Gastrocnemius medialis (tissue), 4 donors: ENCODE measurements at regions not wholly inside any gene's neighbourhood (a gene's known extent, or its start where the extent isn't known, plus 50 kb on each side); places are given as distances from the start of the nearest gene placed in this dataset.

Experiments used
- ATAC-seq, 2 donors: fragments of 150-250 bp; one replicate each; pipeline ENCODE4 v1.9.1; 2016
- DNase-seq, 2 donors: peaks; one replicate each; pipeline ENCODE4 v3.0.0-alpha.2; 2019
- H3K27ac ChIP-seq, 4 donors: fragments of 200-600 bp; sonication (generic); 1 replicate in 1 of 4; 2 replicates in 3 of 4; pipeline ENCODE4 v1.5.1; 2016 to 2018; ENCODE audit warnings: mild to moderate bottlenecking in 2 of 4, moderate library complexity in 1 of 4
- H3K27me3 ChIP-seq, 3 donors: fragments of 200-600 bp; sonication (generic) in 2 of 3; 1 replicate in 1 of 3; 2 replicates in 2 of 3; pipeline versions ENCODE4 v1.5.1 to v1.6.0; 2016 to 2019; ENCODE audit warnings: mild to moderate bottlenecking in 1 of 3, moderate library complexity in 1 of 3
- H3K36me3 ChIP-seq, 2 donors: fragments of 200-600 bp; sonication (generic) in 1 of 2; one replicate each; pipeline ENCODE4 v1.5.1; 2017 to 2018
- H3K4me1 ChIP-seq, 2 donors: fragments of 200-600 bp; sonication (generic) in 1 of 2; one replicate each; pipeline ENCODE4 v1.5.1; 2016 to 2017; ENCODE audit warnings: mild to moderate bottlenecking in 2 of 2
- H3K4me3 ChIP-seq, 4 donors: fragments of 200-600 bp; sonication (generic) in 3 of 4; 1 replicate in 1 of 4; 2 replicates in 3 of 4; pipeline ENCODE4 v1.5.1; 2016 to 2019; ENCODE audit warnings: mild to moderate bottlenecking in 2 of 4
- H3K9me3 ChIP-seq, 3 donors: fragments of 200-600 bp; sonication (generic) in 2 of 3; 1 replicate in 1 of 3; 2 replicates in 2 of 3; pipeline ENCODE4 v1.5.1; 2016 to 2019
- CTCF ChIP-seq, 5 experiments: fragments of 450-650 bp in 3 of 5; fragments of 200-600 bp in 2 of 5; sonication (generic) in 2 of 5; IDR thresholded peaks in 4 of 5; conservative IDR thresholded peaks in 1 of 5; 1 replicate in 4 of 5; 2 replicates in 1 of 5; pipeline ENCODE4 v1.5.1; 2016 to 2019; ENCODE audit warnings: antibody characterized with exemption in 5 of 5, mild to moderate bottlenecking in 3 of 5, moderate library complexity in 3 of 5
- POLR2A ChIP-seq, 2 donors: fragments of 450-650 bp; IDR thresholded peaks; one replicate each; pipeline ENCODE4 v1.6.1; 2017; ENCODE audit warnings: antibody characterized with exemption in 2 of 2, mild to moderate bottlenecking in 2 of 2, moderate library complexity in 2 of 2
- in situ Hi-C, 4 donors: fragments of 200-750 bp; cut with MboI; loops; one replicate each; pipeline versions ENCODE4 v1.15.0 to v1.8.0; 2017; ENCODE audit warnings: low sequenced_read_pairs in 4 of 4
- intact Hi-C: fragments of 100-400 bp; cut with DNase I; formaldehyde crosslinking; loops from one replicate; pipeline ENCODE4 v1.15.1; 2023; ENCODE audit warnings: low total_unique reads

- Histone ChIP-seq H3K9me3 (no peaks in the 10 kb centered on the region), H3K27me3 (no peaks in the 10 kb centered on the region), H3K4me1 (peaks cover 0 to 7% of the 10 kb centered on the region in 2 donors), H3K27ac (no peak overlapping the region), H3K4me3 (no peak overlapping the region), H3K36me3 (no peaks in the 10 kb centered on the region)
- ATAC-seq (no peak), DNase-seq (no peak)
- TF ChIP-seq POLR2A (IDR thresholded peaks at IDR 0.05) (no peak), CTCF (IDR thresholded peaks at IDR 0.05 in 4 of 5, conservative IDR thresholded peaks at IDR 0.05 in 1 of 5) (no peak)
- in situ Hi-C loops: no loop called here
- intact Hi-C loops: no loop called here
Measured at GRCh38 chr4:138843616-138844015, 172.0 kb upstream of the NOCT start.

GRCh38 chr4:138841343-138841742 lies 174.2 kb upstream of the NOCT start:
- no peaks in the 10 kb centered on the region for H3K9me3 ChIP-seq
- TF ChIP-seq CTCF (IDR thresholded peaks at IDR 0.05 in 4 of 5, conservative IDR thresholded peaks at IDR 0.05 in 1 of 5): no peak
- TF ChIP-seq POLR2A (IDR thresholded peaks at IDR 0.05): no peak
- no peak for ATAC-seq
- DNase-seq: no peak
- no peak overlapping the region for H3K27ac ChIP-seq
- H3K4me3 ChIP-seq: no peak overlapping the region
- peaks cover 0 to 7% of the 10 kb centered on the region in 2 donors for H3K4me1 ChIP-seq
- H3K36me3 ChIP-seq: no peaks in the 10 kb centered on the region
- intact Hi-C loops (no loop called here), in situ Hi-C loops (no loop called here)
- no peaks in the 10 kb centered on the region for H3K27me3 ChIP-seq

- ATAC-seq: no peak
Measured at GRCh38 chr4:138838251-138838650, 177.3 kb upstream of the NOCT start.

GRCh38 chr4:138835832-138836533 lies 179.6 kb upstream of the NOCT start:
- H3K36me3 ChIP-seq: no peaks in the 10 kb centered on the region
- no peak for ATAC-seq
- no peaks in the 10 kb centered on the region for H3K4me1 ChIP-seq
- no peak overlapping the region for H3K4me3 ChIP-seq
- TF ChIP-seq CTCF (IDR thresholded peaks at IDR 0.05 in 4 of 5, conservative IDR thresholded peaks at IDR 0.05 in 1 of 5) (peak in 1 of 5 experiments; percentile 19), POLR2A (IDR thresholded peaks at IDR 0.05) (no peak)
- intact Hi-C loops: no loop called here
- no peak for DNase-seq
- no peak overlapping the region for H3K27ac ChIP-seq
- H3K9me3 ChIP-seq: no peaks in the 10 kb centered on the region
- in situ Hi-C loops: no loop called here
- no peaks in the 10 kb centered on the region for H3K27me3 ChIP-seq

More at GRCh38 chr4:138838251-138838650, 177.3 kb upstream of the NOCT start:
- no peaks in the 10 kb centered on the region for H3K9me3 ChIP-seq
- H3K4me1 ChIP-seq: no peaks in the 10 kb centered on the region
- no peak for DNase-seq
- H3K36me3 ChIP-seq: no peaks in the 10 kb centered on the region
- no peak overlapping the region for H3K4me3 ChIP-seq
- TF ChIP-seq POLR2A (IDR thresholded peaks at IDR 0.05) (no peak), CTCF (IDR thresholded peaks at IDR 0.05 in 4 of 5, conservative IDR thresholded peaks at IDR 0.05 in 1 of 5) (no peak)
- no peak overlapping the region for H3K27ac ChIP-seq
- in situ Hi-C loops: no loop called here
- H3K27me3 ChIP-seq: no peaks in the 10 kb centered on the region
- intact Hi-C loops: no loop called here

GRCh38 chr4:138833974-138834373 lies 181.6 kb upstream of the NOCT start:
- H3K4me3 ChIP-seq: no peak overlapping the region
- H3K27ac ChIP-seq: no peak overlapping the region
- intact Hi-C loops: no loop called here
- no peak for ATAC-seq
- in situ Hi-C loops: no loop called here
- H3K36me3 ChIP-seq: no peaks in the 10 kb centered on the region
- no peak for TF ChIP-seq POLR2A (IDR thresholded peaks at IDR 0.05)
- no peak for TF ChIP-seq CTCF (IDR thresholded peaks at IDR 0.05 in 4 of 5, conservative IDR thresholded peaks at IDR 0.05 in 1 of 5)
- no peaks in the 10 kb centered on the region for H3K9me3 ChIP-seq
- H3K27me3 ChIP-seq: no peaks in the 10 kb centered on the region
- no peak for DNase-seq
- H3K4me1 ChIP-seq: no peaks in the 10 kb centered on the region
